GM06990 (cell line): ENCODE measurements at regions not wholly inside any gene's neighbourhood (a gene's known extent, or its start where the extent isn't known, plus 50 kb on each side); places are given as distances from the start of the nearest gene placed in this dataset.

Experiments
- DNase-seq: peaks from one replicate; pipeline ENCODE4 v3.0.0-alpha.2; 2011; ENCODE audit not compliant: insufficient read length; ENCODE audit errors: extremely low read depth
- H3K27me3 ChIP-seq: replicated peaks from 2 replicates; pipeline ENCODE4 v1.6.0; 2011; ENCODE audit warnings: low read length; ENCODE audit not compliant: control insufficient read depth, insufficient read depth
- H3K36me3 ChIP-seq: 2 replicates; pipeline ENCODE4 v1.5.1; 2011; ENCODE audit warnings: low read length; ENCODE audit not compliant: control insufficient read depth, insufficient read depth
- H3K4me3 ChIP-seq: replicated peaks from 2 replicates; pipeline ENCODE4 v1.5.1; 2011; ENCODE audit warnings: low read depth, mild to moderate bottlenecking, control low read depth, low read length
- CTCF ChIP-seq: IDR thresholded peaks from 2 replicates; pipeline ENCODE4 v1.5.1; 2011; ENCODE audit warnings: low read length, control low read depth, mild to moderate bottlenecking, inconsistent platforms; ENCODE audit not compliant: insufficient read depth, poor library complexity, severe bottlenecking

GRCh38 chr1:90344963-90345730 lies 350.2 kb downstream of the ZNF326 start:
- Histone ChIP-seq H3K36me3 (no peaks in the 10 kb centered on the region), H3K4me3 (no peak overlapping the region), H3K27me3 (no peaks in the 10 kb centered on the region)
- DNase-seq: no peak
- no peak for TF ChIP-seq CTCF

- no peaks in the 10 kb centered on the region for H3K36me3 ChIP-seq
- H3K4me3 ChIP-seq: no peak overlapping the region
- no peak for TF ChIP-seq CTCF
- DNase-seq: no peak
- H3K27me3 ChIP-seq: no peaks in the 10 kb centered on the region
Measured at GRCh38 chr1:90341516-90341915, 346.6 kb downstream of the ZNF326 start.

GRCh38 chr1:90340606-90341005 lies 345.7 kb downstream of the ZNF326 start:
- Histone ChIP-seq H3K36me3 (no peaks in the 10 kb centered on the region), H3K4me3 (no peak overlapping the region), H3K27me3 (no peaks in the 10 kb centered on the region)
- DNase-seq: no peak
- TF ChIP-seq CTCF: no peak

DNA sequence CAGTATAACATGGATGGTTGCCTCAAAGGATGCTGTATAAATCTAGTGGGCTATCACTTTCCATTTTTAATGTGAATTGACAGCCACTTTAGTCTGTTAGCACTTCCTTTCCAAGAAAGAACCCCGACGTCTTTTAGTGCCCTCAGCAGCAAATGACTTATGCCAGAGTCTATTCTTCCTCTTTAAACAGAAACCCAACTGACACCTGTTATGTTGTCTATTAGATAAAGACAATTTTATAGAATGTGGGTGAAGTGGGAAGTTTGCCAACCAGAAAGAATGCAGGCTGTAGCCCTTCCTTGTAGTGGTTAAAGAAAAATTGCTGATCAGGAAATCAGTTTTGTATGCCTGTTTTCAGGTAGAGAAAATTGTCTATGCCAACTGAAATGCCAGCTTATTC lies 344.9 kb downstream of the ZNF326 start:
- no peaks in the 10 kb centered on the region for H3K36me3 ChIP-seq
- H3K4me3 ChIP-seq: no peak overlapping the region
- DNase-seq: no peak
- TF ChIP-seq CTCF: no peak
- H3K27me3 ChIP-seq: no peaks in the 10 kb centered on the region

DNA sequence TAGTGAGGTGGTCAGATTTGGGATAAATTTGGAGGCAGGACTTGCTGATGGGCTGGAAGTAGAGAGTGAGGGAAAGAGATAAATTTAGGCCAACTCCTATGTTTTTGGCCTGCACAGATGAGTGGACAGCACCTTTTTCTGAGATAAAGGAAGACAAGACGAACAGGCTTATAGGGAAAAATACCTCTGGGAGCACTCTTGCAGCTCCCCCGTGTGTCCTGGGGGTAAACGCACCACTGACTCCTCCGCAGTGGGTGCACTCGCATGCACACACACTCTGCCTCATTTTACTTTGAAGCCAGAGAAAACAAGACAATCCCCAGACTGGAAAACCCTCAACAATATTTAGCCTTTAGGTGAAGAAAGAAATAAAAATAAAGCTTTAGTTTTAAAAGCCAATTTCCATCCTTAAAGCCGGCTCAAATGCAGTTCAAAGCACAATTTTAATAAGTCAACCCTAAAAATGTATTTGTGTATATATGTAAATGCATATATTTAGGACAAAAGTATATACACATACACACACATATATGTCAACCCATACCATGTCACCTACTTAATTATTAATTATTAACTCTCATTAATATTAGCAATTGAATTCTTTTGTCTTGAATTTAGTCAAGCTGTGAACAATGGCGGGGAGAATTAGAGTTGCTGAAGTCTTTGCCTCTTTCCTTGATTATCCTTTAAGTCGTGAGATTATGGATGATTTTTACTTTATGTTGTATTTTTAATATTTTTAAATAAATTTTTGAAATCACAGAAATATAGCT lies 341.8 kb downstream of the ZNF326 start:
- no peaks in the 10 kb centered on the region for H3K36me3 ChIP-seq
- no peak overlapping the region for H3K4me3 ChIP-seq
- no peaks in the 10 kb centered on the region for H3K27me3 ChIP-seq
- no peak for TF ChIP-seq CTCF
- DNase-seq: no peak

- Histone ChIP-seq H3K4me3 (no peak overlapping the region), H3K36me3 (no peaks in the 10 kb centered on the region), H3K27me3 (no peaks in the 10 kb centered on the region)
- DNase-seq: no peak
- no peak for TF ChIP-seq CTCF
Measured at GRCh38 chr1:90335558-90335957, 340.6 kb downstream of the ZNF326 start.
